Panc1 (cell line): ENCODE measurements at regions not wholly inside any gene's neighbourhood (a gene's known extent, or its start where the extent isn't known, plus 50 kb on each side); places are given as distances from the start of the nearest gene placed in this dataset.

Experiments used
- ATAC-seq: fragments of 200-7000 bp; cut with Tn5 transposase; 2 replicates; pipeline ENCODE4 v1.9.1; 2020; ENCODE audit warnings: mild to moderate bottlenecking, moderate library complexity
- BruUV-seq: library from RNA; stranded (reverse); fragments of 400-500 nt; replicated peaks from 2 replicates; lab custom pipeline; 2021; lab: Mats Ljungman, UMichigan
- CTCF ChIA-PET: fragments of 300-600 bp; sonication (Branson Sonifier 250); formaldehyde crosslinking; loops from one replicate; lab custom pipeline; 2022; ENCODE audit warnings: antibody characterized with exemption; lab: Charles Lee
- POLR2A ChIA-PET: fragments of 300-600 bp; sonication (Branson Sonifier 250); formaldehyde crosslinking; loops from one replicate; lab custom pipeline; 2022; ENCODE audit warnings: antibody characterized with exemption; lab: Charles Lee
- DNase-seq: peaks from one replicate; pipeline ENCODE4 v3.0.0-alpha.2; 2010; ENCODE audit warnings: low read depth, low spot score
- H3K27ac ChIP-seq: 2 replicates; pipeline ENCODE4 v1.5.1; 2011; ENCODE audit warnings: mild to moderate bottlenecking, low read length, inconsistent platforms
- H3K27me3 ChIP-seq: fragments of 200-500 bp; sonication (Bioruptor generic); 2 replicates; pipeline ENCODE4 v1.6.0; 2014; ENCODE audit warnings: low read length, inconsistent platforms; ENCODE audit not compliant: control insufficient read depth, insufficient read depth
- H3K36me3 ChIP-seq: fragments of 200-500 bp; sonication (Bioruptor generic); 2 replicates; pipeline ENCODE4 v1.5.1; 2014; ENCODE audit warnings: inconsistent platforms, mild to moderate bottlenecking, low read length, moderate library complexity; ENCODE audit not compliant: control insufficient read depth, insufficient read depth
- H3K4me1 ChIP-seq: 2 replicates; pipeline ENCODE4 v1.5.1; 2011; ENCODE audit warnings: inconsistent platforms, mild to moderate bottlenecking, low read length, moderate library complexity; ENCODE audit not compliant: control insufficient read depth, insufficient read depth
- H3K4me3 ChIP-seq, 2 experiments: 2 replicates each; pipeline ENCODE4 v1.5.1; 2011 to 2012; ENCODE audit warnings: low read depth in 2 of 2, low read length in 2 of 2, mild to moderate bottlenecking in 2 of 2, inconsistent platforms in 1 of 2, moderate library complexity in 1 of 2
- H3K9me3 ChIP-seq: fragments of 200-500 bp; sonication (Bioruptor generic); 2 replicates; pipeline ENCODE4 v1.5.1; 2014; ENCODE audit warnings: low read depth, mild to moderate bottlenecking, inconsistent platforms, low read length, moderate library complexity; ENCODE audit not compliant: control insufficient read depth, insufficient read depth
- POLR2AphosphoS5 ChIP-seq: IDR thresholded peaks from 2 replicates; pipeline ENCODE4 v1.6.1; 2012; ENCODE audit warnings: mild to moderate bottlenecking, low read depth, low read length, moderate library complexity
- SIN3A ChIP-seq: IDR thresholded peaks from 2 replicates; pipeline ENCODE4 v1.6.1; 2012; ENCODE audit warnings: low read depth, mild to moderate bottlenecking, low read length, moderate library complexity, borderline replicate concordance; ENCODE audit not compliant: insufficient read depth
- TCF7L2 ChIP-seq: IDR thresholded peaks from 2 replicates; pipeline ENCODE4 v1.6.1; 2011; ENCODE audit warnings: mild to moderate bottlenecking, low read depth, low read length, inconsistent platforms
- in situ Hi-C: cut with HindIII; loops from 2 replicates; pipeline ENCODE4 v1.10.0; 2016; ENCODE audit warnings: low sequenced_read_pairs, low pct_unique_long_range_greater_than_20kb
- intact Hi-C: fragments of 100-400 bp; cut with micrococcal nuclease; formaldehyde crosslinking; loops from one replicate; pipeline ENCODE4 v1.10.0; 2022; ENCODE audit not compliant: unreplicated experiment
- TF ChIP-seq, protein P1 (sequence below), 2 experiments: IDR thresholded peaks; 2 replicates each; pipeline ENCODE4 v1.6.1; 2011 to 2012; ENCODE audit warnings: low read depth in 2 of 2, control low read depth in 1 of 2, low read length in 1 of 2, mild to moderate bottlenecking in 1 of 2, moderate library complexity in 1 of 2; ENCODE audit not compliant: insufficient read depth in 1 of 2
- TF ChIP-seq, protein P2 (sequence below): fragments of 450-650 bp; IDR thresholded peaks from 2 replicates; pipeline ENCODE4 v1.5.1; 2017; ENCODE audit warnings: mild to moderate bottlenecking

DNA sequence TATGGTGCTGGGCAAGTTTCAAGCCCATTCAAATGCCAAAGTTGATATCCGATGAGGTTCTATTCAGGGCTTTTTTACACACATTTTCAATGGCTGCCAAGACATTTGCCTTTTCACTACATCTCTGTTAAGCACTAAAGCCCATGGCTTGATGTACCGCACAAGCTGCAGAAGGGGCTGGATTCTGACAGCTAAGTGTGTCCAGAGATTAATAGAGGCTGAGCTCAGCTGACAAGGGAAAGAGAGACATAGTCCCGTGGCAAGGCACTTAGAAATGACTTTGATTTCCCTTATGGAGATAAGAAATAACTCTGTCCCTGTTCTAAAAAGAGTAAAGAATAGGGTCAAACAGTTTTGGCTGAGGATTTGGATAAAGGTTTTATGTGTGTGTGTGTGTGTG lies 198.6 kb downstream of the DMRT2 start:
- no TSS peak for BruUV-seq
- no peak for ATAC-seq
- CTCF ChIA-PET = no interaction called here

DNA sequence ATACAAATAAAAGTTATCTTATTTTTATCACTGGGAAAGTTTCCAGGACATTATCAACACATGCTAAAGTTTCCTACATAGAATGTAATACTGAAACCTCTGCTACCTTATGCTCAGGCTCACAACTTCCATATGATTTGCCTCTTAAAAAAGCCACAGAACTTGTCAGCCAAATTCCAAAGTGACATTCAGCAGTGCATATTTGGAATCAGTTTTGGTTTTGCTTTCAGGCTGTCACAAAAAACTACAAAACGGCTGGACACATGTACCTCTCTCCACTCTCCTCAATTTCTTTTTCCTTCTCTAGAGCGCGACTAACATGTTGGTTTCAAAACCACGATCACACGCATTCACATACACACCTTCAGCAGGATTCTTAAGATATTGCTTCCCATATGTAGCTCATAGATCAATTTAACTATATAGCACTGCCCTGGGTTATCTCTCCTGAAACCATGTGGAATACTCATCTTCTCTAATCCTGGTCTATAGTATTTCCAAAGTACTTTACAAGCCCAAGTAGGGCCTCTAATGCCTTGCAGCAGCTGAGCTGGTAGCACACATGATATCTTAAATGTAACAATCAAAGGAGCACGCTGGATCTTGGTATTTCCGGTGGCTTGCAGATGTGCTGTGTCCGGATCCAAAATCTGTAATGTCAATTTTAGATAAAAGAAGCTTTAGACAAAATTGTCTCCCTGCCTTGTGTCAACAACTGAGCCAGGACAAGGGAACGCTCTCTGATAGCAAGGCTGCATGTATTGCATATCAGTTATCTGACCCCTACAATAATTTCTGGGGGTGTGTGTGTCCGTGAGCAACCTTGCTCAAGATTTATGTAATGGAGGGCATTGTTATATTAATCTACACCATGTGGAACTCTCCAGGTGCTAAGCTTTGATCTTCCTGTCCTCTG lies 203.2 kb downstream of the DMRT2 start:
- BruUV-seq = no TSS peak
- in situ Hi-C loops (no loop called here), intact Hi-C loops (no loop called here)
- TF ChIP-seq POLR2AphosphoS5 (no peak), SIN3A (no peak), TCF7L2 (no peak)
- TF ChIP-seq, protein P1, sequence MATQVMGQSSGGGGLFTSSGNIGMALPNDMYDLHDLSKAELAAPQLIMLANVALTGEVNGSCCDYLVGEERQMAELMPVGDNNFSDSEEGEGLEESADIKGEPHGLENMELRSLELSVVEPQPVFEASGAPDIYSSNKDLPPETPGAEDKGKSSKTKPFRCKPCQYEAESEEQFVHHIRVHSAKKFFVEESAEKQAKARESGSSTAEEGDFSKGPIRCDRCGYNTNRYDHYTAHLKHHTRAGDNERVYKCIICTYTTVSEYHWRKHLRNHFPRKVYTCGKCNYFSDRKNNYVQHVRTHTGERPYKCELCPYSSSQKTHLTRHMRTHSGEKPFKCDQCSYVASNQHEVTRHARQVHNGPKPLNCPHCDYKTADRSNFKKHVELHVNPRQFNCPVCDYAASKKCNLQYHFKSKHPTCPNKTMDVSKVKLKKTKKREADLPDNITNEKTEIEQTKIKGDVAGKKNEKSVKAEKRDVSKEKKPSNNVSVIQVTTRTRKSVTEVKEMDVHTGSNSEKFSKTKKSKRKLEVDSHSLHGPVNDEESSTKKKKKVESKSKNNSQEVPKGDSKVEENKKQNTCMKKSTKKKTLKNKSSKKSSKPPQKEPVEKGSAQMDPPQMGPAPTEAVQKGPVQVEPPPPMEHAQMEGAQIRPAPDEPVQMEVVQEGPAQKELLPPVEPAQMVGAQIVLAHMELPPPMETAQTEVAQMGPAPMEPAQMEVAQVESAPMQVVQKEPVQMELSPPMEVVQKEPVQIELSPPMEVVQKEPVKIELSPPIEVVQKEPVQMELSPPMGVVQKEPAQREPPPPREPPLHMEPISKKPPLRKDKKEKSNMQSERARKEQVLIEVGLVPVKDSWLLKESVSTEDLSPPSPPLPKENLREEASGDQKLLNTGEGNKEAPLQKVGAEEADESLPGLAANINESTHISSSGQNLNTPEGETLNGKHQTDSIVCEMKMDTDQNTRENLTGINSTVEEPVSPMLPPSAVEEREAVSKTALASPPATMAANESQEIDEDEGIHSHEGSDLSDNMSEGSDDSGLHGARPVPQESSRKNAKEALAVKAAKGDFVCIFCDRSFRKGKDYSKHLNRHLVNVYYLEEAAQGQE (IDR thresholded peaks at IDR 0.05; ENCODE audit: insufficient read depth in 1 of 2, low read depth in 2 of 2, low read length in 1 of 2) = no peak
- TF ChIP-seq, protein P2, sequence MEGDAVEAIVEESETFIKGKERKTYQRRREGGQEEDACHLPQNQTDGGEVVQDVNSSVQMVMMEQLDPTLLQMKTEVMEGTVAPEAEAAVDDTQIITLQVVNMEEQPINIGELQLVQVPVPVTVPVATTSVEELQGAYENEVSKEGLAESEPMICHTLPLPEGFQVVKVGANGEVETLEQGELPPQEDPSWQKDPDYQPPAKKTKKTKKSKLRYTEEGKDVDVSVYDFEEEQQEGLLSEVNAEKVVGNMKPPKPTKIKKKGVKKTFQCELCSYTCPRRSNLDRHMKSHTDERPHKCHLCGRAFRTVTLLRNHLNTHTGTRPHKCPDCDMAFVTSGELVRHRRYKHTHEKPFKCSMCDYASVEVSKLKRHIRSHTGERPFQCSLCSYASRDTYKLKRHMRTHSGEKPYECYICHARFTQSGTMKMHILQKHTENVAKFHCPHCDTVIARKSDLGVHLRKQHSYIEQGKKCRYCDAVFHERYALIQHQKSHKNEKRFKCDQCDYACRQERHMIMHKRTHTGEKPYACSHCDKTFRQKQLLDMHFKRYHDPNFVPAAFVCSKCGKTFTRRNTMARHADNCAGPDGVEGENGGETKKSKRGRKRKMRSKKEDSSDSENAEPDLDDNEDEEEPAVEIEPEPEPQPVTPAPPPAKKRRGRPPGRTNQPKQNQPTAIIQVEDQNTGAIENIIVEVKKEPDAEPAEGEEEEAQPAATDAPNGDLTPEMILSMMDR = no peak
- H3K9me3 ChIP-seq = no peaks in the 10 kb centered on the region
- no peak overlapping the region for H3K27ac ChIP-seq
- H3K27me3 ChIP-seq = no peaks in the 10 kb centered on the region
- ChIA-PET POLR2A (no interaction called here), CTCF (no interaction called here)
- no peaks in the 10 kb centered on the region for H3K4me1 ChIP-seq
- H3K4me3 ChIP-seq = no peak overlapping the region
- DNase-seq (no peak), ATAC-seq (no peak)
- no peaks in the 10 kb centered on the region for H3K36me3 ChIP-seq

More for the DNA sequence above, 198.6 kb downstream of the DMRT2 start:
- no peak overlapping the region for H3K4me3 ChIP-seq
- TF ChIP-seq POLR2AphosphoS5 = no peak
- TF ChIP-seq, protein P2 = no peak
- H3K27me3 ChIP-seq = no peaks in the 10 kb centered on the region
- no peak for DNase-seq
- in situ Hi-C loops = no loop called here
- intact Hi-C loops = no loop called here
- H3K27ac ChIP-seq = no peak overlapping the region
- no peaks in the 10 kb centered on the region for H3K9me3 ChIP-seq
- H3K4me1 ChIP-seq = no peaks in the 10 kb centered on the region
- H3K36me3 ChIP-seq = no peaks in the 10 kb centered on the region
- POLR2A ChIA-PET = no interaction called here
